ENCODE measurements at regions not wholly inside any gene's neighbourhood (a gene's known extent, or its start where the extent isn't known, plus 50 kb on each side); places are given as distances from the start of the nearest gene placed in this dataset.

DNA sequence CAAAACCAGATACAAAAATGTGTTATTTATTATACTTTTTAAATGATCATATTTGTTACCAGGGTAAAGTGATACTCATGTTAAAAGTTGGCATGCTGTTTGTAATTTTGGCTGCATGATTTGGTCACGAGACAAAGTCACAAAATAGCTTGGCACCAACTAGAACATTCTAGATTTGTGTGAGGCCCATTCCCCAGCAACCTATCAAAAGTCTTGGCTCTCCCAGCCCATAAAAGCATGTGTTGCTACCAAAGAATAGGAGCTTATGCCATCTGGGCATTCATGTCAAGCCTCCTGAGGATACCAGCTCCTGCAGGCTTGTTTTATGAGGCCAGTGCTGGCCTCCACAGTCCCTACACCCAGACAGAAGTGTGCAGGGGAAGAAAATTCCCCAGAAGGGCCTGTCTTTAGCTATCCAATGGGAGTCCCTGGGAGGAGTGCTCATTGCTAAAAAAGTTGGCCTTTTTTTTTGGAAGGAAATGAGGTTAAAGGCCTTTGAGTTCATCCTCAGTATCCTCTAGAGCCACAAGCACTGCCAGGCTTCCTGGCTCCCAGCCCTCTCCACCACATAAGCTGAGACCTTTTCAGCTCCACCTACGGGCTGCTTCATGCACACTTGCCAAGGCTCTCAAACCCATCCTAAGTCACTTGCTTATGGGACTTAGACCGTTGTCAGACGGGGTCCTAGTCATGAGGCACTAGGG is 211.9 kb upstream of the EOLA2 start:
- TF ChIP-seq, protein P1, sequence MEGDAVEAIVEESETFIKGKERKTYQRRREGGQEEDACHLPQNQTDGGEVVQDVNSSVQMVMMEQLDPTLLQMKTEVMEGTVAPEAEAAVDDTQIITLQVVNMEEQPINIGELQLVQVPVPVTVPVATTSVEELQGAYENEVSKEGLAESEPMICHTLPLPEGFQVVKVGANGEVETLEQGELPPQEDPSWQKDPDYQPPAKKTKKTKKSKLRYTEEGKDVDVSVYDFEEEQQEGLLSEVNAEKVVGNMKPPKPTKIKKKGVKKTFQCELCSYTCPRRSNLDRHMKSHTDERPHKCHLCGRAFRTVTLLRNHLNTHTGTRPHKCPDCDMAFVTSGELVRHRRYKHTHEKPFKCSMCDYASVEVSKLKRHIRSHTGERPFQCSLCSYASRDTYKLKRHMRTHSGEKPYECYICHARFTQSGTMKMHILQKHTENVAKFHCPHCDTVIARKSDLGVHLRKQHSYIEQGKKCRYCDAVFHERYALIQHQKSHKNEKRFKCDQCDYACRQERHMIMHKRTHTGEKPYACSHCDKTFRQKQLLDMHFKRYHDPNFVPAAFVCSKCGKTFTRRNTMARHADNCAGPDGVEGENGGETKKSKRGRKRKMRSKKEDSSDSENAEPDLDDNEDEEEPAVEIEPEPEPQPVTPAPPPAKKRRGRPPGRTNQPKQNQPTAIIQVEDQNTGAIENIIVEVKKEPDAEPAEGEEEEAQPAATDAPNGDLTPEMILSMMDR (IDR thresholded peaks at IDR 0.05 in 4 of 5, conservative IDR thresholded peaks at IDR 0.05 in 1 of 5): no peak
- TF ChIP-seq POLR2A (IDR thresholded peaks at IDR 0.05): no peak
- in situ Hi-C loops (cut with MboI; ENCODE audit: low sequenced_read_pairs in 4 of 4) (no loop called here), intact Hi-C loops (cut with DNase I; ENCODE audit: low total_unique reads) (no loop called here)
- Histone ChIP-seq H3K27me3 (no peaks in the 10 kb centered on the region), H3K36me3 (no peaks in the 10 kb centered on the region), H3K27ac (peak overlapping the region in 1 of 4 donors; percentile 52), H3K9me3 (no peaks in the 10 kb centered on the region), H3K4me1 (peaks cover 7 to 14% of the 10 kb centered on the region in 2 donors), H3K4me3 (no peak overlapping the region)
- no peak for DNase-seq
- ATAC-seq: no peak

DNA sequence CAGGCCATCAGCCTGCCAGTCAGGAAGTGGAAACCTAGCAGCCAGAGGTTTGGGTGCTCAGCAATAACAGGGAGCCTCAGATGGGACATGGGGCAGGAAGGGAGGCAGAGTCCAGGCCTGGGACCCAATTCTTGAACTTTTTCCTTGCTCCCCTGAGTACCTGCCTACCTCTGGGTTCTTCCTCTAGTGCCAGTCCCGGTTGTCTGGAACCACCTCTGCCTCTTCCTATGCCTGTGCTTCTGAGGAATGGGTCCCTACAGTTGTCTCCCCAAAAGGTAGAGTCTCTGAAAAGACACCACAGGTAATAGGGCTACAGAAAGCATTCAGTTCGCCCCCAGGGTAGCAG is 212.4 kb upstream of the MAMLD1 start:
- Histone ChIP-seq H3K9me3 (no peaks in the 10 kb centered on the region), H3K27ac (no peak overlapping the region), H3K4me1 (peaks cover 7 to 14% of the 10 kb centered on the region in 2 donors), H3K36me3 (no peaks in the 10 kb centered on the region), H3K4me3 (no peak overlapping the region), H3K27me3 (no peaks in the 10 kb centered on the region)
- no peak for DNase-seq
- no peak for ATAC-seq
- in situ Hi-C loops (cut with MboI; ENCODE audit: low sequenced_read_pairs in 4 of 4): no loop called here
- intact Hi-C loops (cut with DNase I; ENCODE audit: low total_unique reads): no loop called here
- TF ChIP-seq, protein P1 (IDR thresholded peaks at IDR 0.05 in 4 of 5, conservative IDR thresholded peaks at IDR 0.05 in 1 of 5): no peak
- TF ChIP-seq POLR2A (IDR thresholded peaks at IDR 0.05): no peak

DNA sequence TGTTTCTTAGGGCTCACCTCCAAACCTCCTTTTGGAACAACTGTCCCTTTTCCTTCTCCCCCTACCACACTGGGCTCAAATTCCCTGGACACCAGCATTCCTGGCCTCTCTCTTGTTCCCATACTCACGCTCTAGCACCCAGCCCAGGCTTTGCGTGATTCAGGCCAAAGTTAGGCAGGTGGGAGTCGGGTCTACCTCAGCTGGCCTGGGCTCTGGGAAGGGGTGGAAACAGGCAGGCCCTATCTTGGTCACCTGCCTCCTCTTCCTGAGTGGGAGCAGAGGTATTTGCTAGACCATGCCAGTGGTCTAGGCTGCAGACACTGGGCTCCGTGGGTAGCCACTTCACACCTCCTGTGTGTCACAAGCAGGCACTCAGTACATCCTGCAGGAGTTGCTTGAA is 211.1 kb upstream of the MAMLD1 start:
- in situ Hi-C loops (cut with MboI; ENCODE audit: low sequenced_read_pairs in 4 of 4): no loop called here
- no peak for TF ChIP-seq POLR2A (IDR thresholded peaks at IDR 0.05)
- TF ChIP-seq, protein P1 (IDR thresholded peaks at IDR 0.05 in 4 of 5, conservative IDR thresholded peaks at IDR 0.05 in 1 of 5): no peak
- Histone ChIP-seq H3K27me3 (no peaks in the 10 kb centered on the region), H3K4me1 (peaks cover 7 to 9% of the 10 kb centered on the region in 2 donors), H3K4me3 (no peak overlapping the region), H3K36me3 (no peaks in the 10 kb centered on the region), H3K27ac (no peak overlapping the region), H3K9me3 (no peaks in the 10 kb centered on the region)
- intact Hi-C loops (cut with DNase I; ENCODE audit: low total_unique reads): no loop called here
- no peak for DNase-seq
- ATAC-seq: no peak

DNA sequence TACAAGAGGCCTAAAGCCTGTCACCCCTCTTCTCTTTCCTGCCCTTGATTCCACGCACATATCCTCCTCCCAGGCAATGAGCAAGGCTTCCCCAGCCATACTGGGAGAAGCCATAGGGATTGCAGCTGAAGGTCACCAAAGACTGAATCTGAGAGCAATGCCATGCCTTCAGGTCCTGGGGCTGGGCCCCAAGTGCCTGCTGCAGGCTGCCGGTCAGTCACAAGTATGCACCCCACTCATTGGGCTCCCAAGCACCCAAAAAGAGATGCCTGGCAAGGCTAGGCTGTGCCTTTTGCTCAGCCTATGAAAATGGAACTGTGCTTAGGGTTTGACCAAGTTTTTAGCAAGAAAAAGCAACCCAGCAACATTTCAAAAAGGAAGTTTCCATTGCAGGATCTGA is 210.6 kb upstream of the MAMLD1 start:
- no peak for TF ChIP-seq POLR2A (IDR thresholded peaks at IDR 0.05)
- TF ChIP-seq, protein P1 (IDR thresholded peaks at IDR 0.05 in 4 of 5, conservative IDR thresholded peaks at IDR 0.05 in 1 of 5): no peak
- Histone ChIP-seq H3K27me3 (no peaks in the 10 kb centered on the region), H3K4me1 (peaks cover 7 to 9% of the 10 kb centered on the region in 2 donors), H3K9me3 (no peaks in the 10 kb centered on the region), H3K36me3 (no peaks in the 10 kb centered on the region), H3K4me3 (no peak overlapping the region), H3K27ac (no peak overlapping the region)
- intact Hi-C loops (cut with DNase I; ENCODE audit: low total_unique reads): no loop called here
- ATAC-seq (no peak), DNase-seq (no peak)
- in situ Hi-C loops (cut with MboI; ENCODE audit: low sequenced_read_pairs in 4 of 4): no loop called here

Measured in gastrocnemius medialis (tissue), 4 donors.